H1 (cell line): ENCODE measurements at regions not wholly inside any gene's neighbourhood (a gene's known extent, or its start where the extent isn't known, plus 50 kb on each side); places are given as distances from the start of the nearest gene placed in this dataset.

Source experiments
- CBX5 ChIP-seq: fragments of 300-800, 300-1000 bp; sonication (generic); IDR thresholded peaks from 2 replicates; pipeline ENCODE4 v1.7.1; 2016; ENCODE audit warnings: antibody characterized with exemption, low read length, low read depth
- CTBP2 ChIP-seq: IDR thresholded peaks from 2 replicates; pipeline ENCODE4 v1.7.0; 2011; ENCODE audit warnings: borderline replicate concordance, mild to moderate bottlenecking, moderate library complexity, mixed read lengths, low read length; ENCODE audit not compliant: insufficient read depth, insufficient read length
- PHF8 ChIP-seq: fragments of 200-600 bp; sonication (generic); conservative IDR thresholded peaks from 2 replicates; pipeline ENCODE4 v1.7.1; 2012; ENCODE audit warnings: low read depth, mild to moderate bottlenecking, inconsistent platforms, low read length, moderate library complexity
- SP1 ChIP-seq: IDR thresholded peaks from 2 replicates; pipeline ENCODE4 v1.6.1; 2011; ENCODE audit warnings: low read depth, low read length
- TAF7 ChIP-seq: optimal IDR thresholded peaks from 2 replicates; pipeline ENCODE3; 2011; ENCODE audit warnings: low read depth, mild to moderate bottlenecking, inconsistent platforms, low read length, moderate library complexity, borderline replicate concordance
- TF ChIP-seq, protein P1 (sequence below): IDR thresholded peaks from 2 replicates; pipeline ENCODE4 v1.6.1; 2011; ENCODE audit warnings: low read length, improper control_type of control experiment

DNA sequence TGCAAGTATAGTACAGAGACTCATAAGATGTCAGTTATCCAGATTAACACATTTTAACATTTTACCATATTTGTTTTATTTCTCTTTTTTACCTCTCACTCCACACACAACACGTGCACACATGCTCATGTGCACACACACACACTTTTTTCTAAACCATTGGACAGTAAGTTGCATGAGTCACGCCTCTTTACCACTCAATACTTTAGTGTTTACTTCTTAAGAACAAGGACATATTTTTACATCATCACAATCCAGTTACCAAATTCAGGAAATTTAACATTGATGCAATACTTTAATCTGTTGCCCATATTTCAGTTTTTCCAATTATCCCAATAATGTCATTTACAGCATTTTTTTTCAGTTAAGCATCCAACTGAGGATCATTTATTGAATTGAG, 109.0 kb downstream of the RIN2 start (continued):
- TF ChIP-seq PHF8 (no peak), SP1 (no peak), CBX5 (no peak), CTBP2 (no peak), TAF7 (no peak)
- TF ChIP-seq, protein P1, sequence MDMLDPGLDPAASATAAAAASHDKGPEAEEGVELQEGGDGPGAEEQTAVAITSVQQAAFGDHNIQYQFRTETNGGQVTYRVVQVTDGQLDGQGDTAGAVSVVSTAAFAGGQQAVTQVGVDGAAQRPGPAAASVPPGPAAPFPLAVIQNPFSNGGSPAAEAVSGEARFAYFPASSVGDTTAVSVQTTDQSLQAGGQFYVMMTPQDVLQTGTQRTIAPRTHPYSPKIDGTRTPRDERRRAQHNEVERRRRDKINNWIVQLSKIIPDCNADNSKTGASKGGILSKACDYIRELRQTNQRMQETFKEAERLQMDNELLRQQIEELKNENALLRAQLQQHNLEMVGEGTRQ, result no peak
